ENCODE measurements at regions not wholly inside any gene's neighbourhood (a gene's known extent, or its start where the extent isn't known, plus 50 kb on each side); places are given as distances from the start of the nearest gene placed in this dataset.

- TF ChIP-seq CTCF (conservative IDR thresholded peaks at IDR 0.05; ENCODE audit: low read depth, low read length) (peak; percentile 40), EZH2phosphoT487 (IDR thresholded peaks at IDR 0.05; ENCODE audit: borderline replicate concordance, low read length) (no peak), EZH2 (IDR thresholded peaks at IDR 0.05; ENCODE audit: low read length, unreplicated experiment) (no peak)
Observed at GRCh38 chr7:4450483-4450882, 231.6 kb upstream of the FOXK1 start.
